ENCODE measurements at regions not wholly inside any gene's neighbourhood (a gene's known extent, or its start where the extent isn't known, plus 50 kb on each side); places are given as distances from the start of the nearest gene placed in this dataset.
"Not testable (repeated sequence)": the region's sequence is repeated elsewhere in the genome, so short reads cannot be mapped to it uniquely, and the experiment has no call there.

- DNase-seq (ENCODE audit: low read depth), result no peak
Observed at GRCh38 chr18:70808481-70809056, 519.7 kb downstream of the SOCS6 start.

- peak; percentile 15 for DNase-seq (ENCODE audit: low read depth)
Observed at GRCh38 chr18:70781860-70782453, 493.1 kb downstream of the SOCS6 start.

GRCh38 chr18:70766254-70766653 is 477.4 kb downstream of the SOCS6 start:
- DNase-seq (ENCODE audit: low read depth), result not testable (repeated sequence)

- no peak for DNase-seq (ENCODE audit: low read depth)
Observed at GRCh38 chr18:70762812-70763211, 474.0 kb downstream of the SOCS6 start.

GRCh38 chr18:70758780-70759179 is 469.9 kb downstream of the SOCS6 start:
- DNase-seq (ENCODE audit: low read depth), result no peak

- DNase-seq (ENCODE audit: low read depth), result no peak
Observed at GRCh38 chr18:70754486-70754885, 465.6 kb downstream of the SOCS6 start.

- DNase-seq (ENCODE audit: low read depth), result no peak
Observed at GRCh38 chr18:70732916-70733315, 444.1 kb downstream of the SOCS6 start.

GRCh38 chr18:70732188-70732587 is 443.3 kb downstream of the SOCS6 start:
- DNase-seq (ENCODE audit: low read depth), result no peak

- no peak for DNase-seq (ENCODE audit: low read depth)
Observed at GRCh38 chr18:70720607-70721006, 431.8 kb downstream of the SOCS6 start.

GRCh38 chr18:70709720-70710119 is 420.9 kb downstream of the SOCS6 start:
- no peak for DNase-seq (ENCODE audit: low read depth)

- DNase-seq (ENCODE audit: low read depth), result no peak
Observed at GRCh38 chr18:70709144-70709543, 420.3 kb downstream of the SOCS6 start.

- DNase-seq (ENCODE audit: low read depth), result no peak
Observed at GRCh38 chr18:70705831-70706416, 417.1 kb downstream of the SOCS6 start.

GRCh38 chr18:70700496-70700895 is 411.7 kb downstream of the SOCS6 start:
- no peak for DNase-seq (ENCODE audit: low read depth)

- no peak for DNase-seq (ENCODE audit: low read depth)
Observed at GRCh38 chr18:70698574-70698973, 409.7 kb downstream of the SOCS6 start.

GRCh38 chr18:70693246-70693645 is 404.4 kb downstream of the SOCS6 start:
- no peak for DNase-seq (ENCODE audit: low read depth)

- not testable (repeated sequence) for DNase-seq (ENCODE audit: low read depth)
Observed at GRCh38 chr18:70689765-70690164, 400.9 kb downstream of the SOCS6 start.

GRCh38 chr18:70688286-70688685 is 399.4 kb downstream of the SOCS6 start:
- no peak for DNase-seq (ENCODE audit: low read depth)

- DNase-seq (ENCODE audit: low read depth), result no peak
Observed at GRCh38 chr18:70684821-70685220, 396.0 kb downstream of the SOCS6 start.

- no peak for DNase-seq (ENCODE audit: low read depth)
Observed at GRCh38 chr18:70683263-70683662, 394.4 kb downstream of the SOCS6 start.

GRCh38 chr18:70674896-70675295 is 386.1 kb downstream of the SOCS6 start:
- no peak for DNase-seq (ENCODE audit: low read depth)

GRCh38 chr18:70673831-70674230 is 385.0 kb downstream of the SOCS6 start:
- no peak for DNase-seq (ENCODE audit: low read depth)

GRCh38 chr18:70672581-70672980 is 383.7 kb downstream of the SOCS6 start:
- DNase-seq (ENCODE audit: low read depth), result no peak

- DNase-seq (ENCODE audit: low read depth), result no peak
Observed at GRCh38 chr18:70671889-70672565, 383.2 kb downstream of the SOCS6 start.

Measured in HS-5 (cell line).